Stimulated activated naive B cell treated with anti-CD40 and anti-IgM and Interleukin-4, amounts not matched to agents 10 μg/mL and 1 μg/mL and 100 μg/mL, for 72 hours (primary cell): ENCODE measurements at regions not wholly inside any gene's neighbourhood (a gene's known extent, or its start where the extent isn't known, plus 50 kb on each side); places are given as distances from the start of the nearest gene placed in this dataset.
A peak's percentile ranks its signal among the peaks of the same experiment; 100 is the strongest.
"Not testable (repeated sequence)": the region's sequence is repeated elsewhere in the genome, so short reads cannot be mapped to it uniquely, and the experiment has no call there.

Source experiments
- ATAC-seq, 2 donors: fragments of 150-1000 bp; cut with Tn5 transposase; replicated peaks; 2 replicates each; pipeline ENCODE4 v1.10.0; 2021; ENCODE audit warnings: moderate library complexity in 1 of 2
- DNase-seq: peaks from one replicate; pipeline ENCODE4 v3.0.0; 2021
- H3K27ac Mint-ChIP-seq: one replicate; pipeline ENCODE4 v1.8.0; 2022; ENCODE audit warnings: mild to moderate bottlenecking, mixed read lengths
- H3K27me3 Mint-ChIP-seq, 2 donors: one replicate each; pipeline ENCODE4 v1.8.0; 2022; ENCODE audit warnings: mixed read lengths in 2 of 2
- H3K36me3 Mint-ChIP-seq, 2 donors: one replicate each; pipeline ENCODE4 v1.8.0; 2022; ENCODE audit warnings: mixed read lengths in 2 of 2, mild to moderate bottlenecking in 1 of 2
- H3K4me1 Mint-ChIP-seq, 2 donors: one replicate each; pipeline ENCODE4 v1.8.0; 2022; ENCODE audit warnings: mixed read lengths in 2 of 2, mild to moderate bottlenecking in 1 of 2
- H3K4me3 Mint-ChIP-seq, 2 donors: one replicate each; pipeline ENCODE4 v1.8.0; 2022; ENCODE audit warnings: mild to moderate bottlenecking in 2 of 2, mixed read lengths in 2 of 2, moderate library complexity in 1 of 2
- H3K9me3 Mint-ChIP-seq, 2 donors: one replicate each; pipeline ENCODE4 v1.8.0; 2022; ENCODE audit warnings: mixed read lengths in 2 of 2, mild to moderate bottlenecking in 1 of 2

DNA sequence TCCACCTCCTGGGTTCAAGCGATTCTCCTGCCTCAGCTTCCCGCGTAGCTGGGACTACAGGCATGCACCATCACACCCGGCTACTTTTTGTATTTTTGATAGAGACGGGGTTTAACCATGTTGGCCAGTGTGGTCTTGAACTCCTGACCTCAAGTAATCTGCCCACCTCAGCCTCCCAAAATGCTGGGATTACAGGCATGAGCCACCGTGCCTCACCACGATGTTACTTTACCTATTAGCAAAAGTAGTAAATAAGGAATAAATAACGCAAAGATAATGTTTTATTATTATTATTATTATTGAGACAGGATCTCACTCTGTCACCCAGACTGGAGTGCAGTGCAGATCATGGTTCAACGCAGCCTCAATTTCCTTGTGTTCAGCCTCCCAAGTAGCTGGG is 145.9 kb downstream of the NPIPB5 start:
- DNase-seq, H3K4me3 Mint-ChIP-seq, H3K36me3 Mint-ChIP-seq, H3K4me1 Mint-ChIP-seq, ATAC-seq, H3K27ac Mint-ChIP-seq, H3K9me3 Mint-ChIP-seq: not testable (repeated sequence)
- peaks cover 23 to 26% of the 10 kb centered on the region in 2 donors for H3K27me3 Mint-ChIP-seq

DNA sequence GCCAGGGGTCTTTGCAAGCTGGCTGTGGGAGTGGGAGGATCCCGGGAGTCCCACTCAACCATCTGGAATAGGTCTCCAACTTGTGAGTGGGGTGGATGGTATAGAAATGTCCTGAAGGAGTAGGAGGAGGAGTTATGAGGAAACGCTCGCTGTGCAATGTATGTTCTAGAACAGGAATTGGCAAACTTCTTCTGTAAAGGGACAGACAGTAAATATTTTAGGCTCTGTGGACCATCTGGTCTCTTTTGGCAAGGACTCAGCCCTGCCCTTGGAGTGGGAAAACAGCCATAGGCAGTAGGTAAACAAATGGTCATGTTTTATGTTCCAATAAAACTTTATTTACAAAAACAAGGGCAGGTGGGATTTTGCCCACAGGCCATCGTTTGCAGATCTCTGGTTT is 149.2 kb downstream of the NPIPB5 start:
- H3K36me3 Mint-ChIP-seq = no peaks in the 10 kb centered on the region
- no peak overlapping the region for H3K4me3 Mint-ChIP-seq
- no peaks in the 10 kb centered on the region for H3K9me3 Mint-ChIP-seq
- H3K27ac Mint-ChIP-seq = no peak overlapping the region
- ATAC-seq (no peak), DNase-seq (no peak)
- no peaks in the 10 kb centered on the region for H3K4me1 Mint-ChIP-seq
- peaks cover 3 to 10% of the 10 kb centered on the region in 2 donors for H3K27me3 Mint-ChIP-seq

DNA sequence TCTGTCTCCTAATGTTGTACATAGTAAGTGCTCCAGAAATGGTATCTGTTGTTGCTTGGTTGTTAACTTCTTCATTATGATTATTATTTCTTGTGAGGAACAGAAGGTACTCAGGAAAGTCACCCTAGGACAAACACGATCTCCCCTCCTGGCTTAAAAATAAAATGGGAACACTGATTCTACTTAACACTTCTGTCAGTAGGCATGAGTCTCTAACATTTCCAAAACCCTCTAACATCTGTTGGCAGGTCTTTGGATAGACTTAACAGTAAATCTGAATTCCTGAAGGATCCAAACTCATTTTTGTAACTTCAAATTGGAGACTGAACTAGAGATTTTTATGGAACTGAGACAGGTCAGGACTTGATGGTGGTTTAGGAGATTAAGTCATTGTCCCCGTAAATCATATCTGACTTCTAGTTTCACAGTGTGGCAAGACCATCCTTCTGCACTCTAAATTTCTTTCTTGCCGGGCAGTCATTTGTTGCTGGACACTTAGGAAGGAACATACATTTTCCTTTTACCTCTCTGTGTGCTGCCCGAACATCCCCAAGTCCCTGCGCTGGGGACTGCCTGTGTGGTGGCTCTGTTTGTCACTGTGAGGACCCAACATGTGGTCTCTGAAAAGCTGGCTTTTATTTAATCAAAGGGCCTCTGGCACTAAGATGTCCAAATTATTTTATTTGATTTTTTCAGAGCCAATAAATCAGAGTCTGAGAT is 149.9 kb downstream of the NPIPB5 start:
- peaks cover 0 to 6% of the 10 kb centered on the region in 2 donors for H3K27me3 Mint-ChIP-seq
- no peaks in the 10 kb centered on the region for H3K4me1 Mint-ChIP-seq
- DNase-seq (no peak), ATAC-seq (no peak)
- no peaks in the 10 kb centered on the region for H3K36me3 Mint-ChIP-seq
- no peak overlapping the region for H3K27ac Mint-ChIP-seq
- no peak overlapping the region for H3K4me3 Mint-ChIP-seq
- H3K9me3 Mint-ChIP-seq = no peaks in the 10 kb centered on the region

DNA sequence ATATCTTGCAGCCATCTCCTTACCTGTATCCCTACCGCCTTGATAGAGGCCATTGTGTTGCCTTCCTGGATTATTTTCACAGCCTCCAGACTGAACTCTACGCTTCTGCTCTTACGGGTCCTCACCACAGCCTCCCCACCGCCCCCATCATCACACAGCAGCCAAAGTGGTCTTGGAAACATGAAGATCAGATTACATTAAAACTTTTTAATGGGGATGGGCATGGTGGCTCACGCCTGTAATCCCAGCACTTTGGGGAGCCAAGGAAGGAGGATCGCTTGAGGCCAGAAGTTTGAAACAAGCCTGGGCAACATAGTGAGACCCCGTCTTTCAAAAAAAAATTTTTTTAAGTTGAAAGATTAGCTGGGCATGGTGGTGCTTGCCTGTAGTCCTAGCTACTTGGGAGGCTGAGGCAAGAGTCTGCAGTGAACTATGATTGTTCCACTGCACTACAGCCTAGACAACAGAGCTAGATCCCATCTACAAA is 150.5 kb downstream of the NPIPB5 start:
- Mint-ChIP-seq H3K27ac (no peak overlapping the region), H3K4me1 (no peaks in the 10 kb centered on the region), H3K9me3 (no peaks in the 10 kb centered on the region), H3K36me3 (no peaks in the 10 kb centered on the region), H3K27me3 (peaks cover 0 to 6% of the 10 kb centered on the region in 2 donors), H3K4me3 (no peak overlapping the region)
- no peak for ATAC-seq
- DNase-seq = no peak

DNA sequence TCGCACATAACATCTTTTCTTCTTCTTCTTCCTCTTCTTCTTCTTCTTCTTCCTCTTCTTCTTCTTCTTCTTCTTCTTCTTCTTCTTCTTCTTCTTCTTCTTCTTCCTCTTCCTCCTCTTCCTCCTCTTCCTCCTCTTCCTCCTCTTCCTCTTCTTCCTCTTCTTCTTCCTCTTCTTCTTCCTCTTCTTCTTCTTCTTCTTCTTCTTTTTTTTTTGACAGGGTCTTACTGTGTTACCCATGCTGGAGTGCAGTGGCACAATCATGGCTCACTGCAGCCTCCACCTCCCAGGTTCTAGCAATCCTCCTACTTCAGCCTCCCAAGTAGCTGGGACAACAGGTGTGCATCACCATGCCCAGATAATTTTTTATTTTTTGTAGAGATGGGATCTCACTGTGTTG is 151.0 kb upstream of the HS3ST2 start:
- not testable (repeated sequence) for H3K27ac Mint-ChIP-seq, DNase-seq, H3K27me3 Mint-ChIP-seq, H3K4me3 Mint-ChIP-seq, ATAC-seq, H3K4me1 Mint-ChIP-seq, H3K9me3 Mint-ChIP-seq, H3K36me3 Mint-ChIP-seq

DNA sequence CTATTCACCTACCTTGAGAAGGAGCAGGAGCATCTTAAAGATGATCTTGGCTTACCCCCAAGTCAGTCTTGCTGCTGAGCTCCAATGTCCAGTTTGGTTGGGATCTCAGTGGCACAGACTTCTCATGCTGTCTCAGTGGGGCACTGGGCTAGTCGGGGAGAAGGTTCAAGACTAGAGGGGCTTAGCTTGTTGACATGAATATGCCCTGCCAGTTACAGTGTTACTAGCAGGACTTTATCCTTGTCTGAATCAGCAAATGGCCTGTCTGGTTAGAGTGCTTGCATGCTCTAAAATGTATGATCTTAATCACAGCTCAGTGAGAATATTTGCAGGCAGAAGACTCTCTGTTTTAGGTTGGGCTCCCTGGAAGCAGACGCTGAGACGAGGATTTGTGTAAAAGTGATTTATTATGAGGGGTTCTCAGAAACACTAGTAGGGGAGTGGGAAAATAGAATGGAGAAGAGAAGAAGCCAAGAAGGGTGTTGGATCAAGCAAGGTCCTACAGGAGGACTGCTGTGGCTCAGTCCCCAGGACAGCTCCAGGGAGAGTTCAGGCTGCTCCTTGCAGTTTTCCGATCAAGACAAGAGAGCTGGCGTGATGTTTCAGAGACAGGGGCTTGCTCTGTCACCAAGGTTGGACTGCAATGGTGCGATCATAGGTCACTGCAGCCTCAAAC is 150.4 kb upstream of the HS3ST2 start:
- Mint-ChIP-seq H3K4me3 (no peak overlapping the region), H3K36me3 (no peaks in the 10 kb centered on the region), H3K27me3 (no peaks in the 10 kb centered on the region), H3K9me3 (no peaks in the 10 kb centered on the region), H3K4me1 (no peaks in the 10 kb centered on the region), H3K27ac (no peak overlapping the region)
- no peak for ATAC-seq
- no peak for DNase-seq

DNA sequence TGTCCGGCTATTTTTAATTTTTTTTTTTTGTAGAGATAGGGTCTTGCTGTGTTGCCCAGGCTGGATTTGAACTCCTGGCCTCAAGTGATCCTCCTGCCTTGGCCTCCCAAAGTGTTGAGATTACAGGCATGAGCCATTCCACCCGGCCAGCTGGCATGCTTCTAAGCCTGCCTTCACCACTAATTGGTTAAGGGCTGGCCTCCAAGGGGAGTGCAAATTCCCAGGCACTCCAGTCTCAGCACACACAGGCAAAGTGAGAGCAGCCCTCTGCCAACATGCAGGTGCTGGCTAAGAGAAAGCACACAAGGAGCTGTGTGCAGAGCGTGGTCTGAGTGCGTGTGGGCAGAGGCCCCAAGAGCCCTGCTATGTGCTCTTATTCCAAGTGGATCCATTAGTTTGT is 149.8 kb upstream of the HS3ST2 start:
- H3K4me1 Mint-ChIP-seq = no peaks in the 10 kb centered on the region
- ATAC-seq (peak; percentile 49 to 63), DNase-seq (no peak)

DNA sequence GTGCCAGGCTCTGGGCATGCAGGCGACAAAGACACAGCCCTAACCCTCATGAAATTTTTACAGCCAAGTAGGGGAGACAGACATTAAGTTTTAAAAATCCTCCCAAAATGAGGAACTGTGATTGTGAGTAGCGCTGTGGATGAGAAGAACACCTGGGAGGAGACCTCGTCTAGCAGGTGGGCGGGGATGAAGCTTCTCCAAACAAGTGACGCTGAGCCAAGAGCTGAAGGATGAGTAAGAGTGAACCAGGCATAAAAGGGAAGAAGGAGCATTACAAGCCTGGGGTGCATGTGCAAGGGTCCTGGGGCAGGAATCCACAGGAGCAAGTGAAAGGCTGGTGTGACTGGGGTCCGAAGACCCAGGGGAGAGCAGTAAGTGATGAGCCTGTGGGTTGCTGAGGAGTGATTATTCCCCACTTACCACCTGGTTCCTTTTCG is 149.4 kb upstream of the HS3ST2 start:
- H3K4me3 Mint-ChIP-seq = no peak overlapping the region
- no peaks in the 10 kb centered on the region for H3K9me3 Mint-ChIP-seq
- DNase-seq = peak; percentile 42
- no peaks in the 10 kb centered on the region for H3K36me3 Mint-ChIP-seq
- no peaks in the 10 kb centered on the region for H3K27me3 Mint-ChIP-seq
- ATAC-seq = peak; percentile 88 to 91
- no peaks in the 10 kb centered on the region for H3K4me1 Mint-ChIP-seq
- no peak overlapping the region for H3K27ac Mint-ChIP-seq

More for the DNA sequence above, 149.8 kb upstream of the HS3ST2 start:
- no peak overlapping the region for H3K27ac Mint-ChIP-seq
- no peaks in the 10 kb centered on the region for H3K27me3 Mint-ChIP-seq
- H3K4me3 Mint-ChIP-seq = no peak overlapping the region
- H3K36me3 Mint-ChIP-seq = no peaks in the 10 kb centered on the region
- no peaks in the 10 kb centered on the region for H3K9me3 Mint-ChIP-seq

DNA sequence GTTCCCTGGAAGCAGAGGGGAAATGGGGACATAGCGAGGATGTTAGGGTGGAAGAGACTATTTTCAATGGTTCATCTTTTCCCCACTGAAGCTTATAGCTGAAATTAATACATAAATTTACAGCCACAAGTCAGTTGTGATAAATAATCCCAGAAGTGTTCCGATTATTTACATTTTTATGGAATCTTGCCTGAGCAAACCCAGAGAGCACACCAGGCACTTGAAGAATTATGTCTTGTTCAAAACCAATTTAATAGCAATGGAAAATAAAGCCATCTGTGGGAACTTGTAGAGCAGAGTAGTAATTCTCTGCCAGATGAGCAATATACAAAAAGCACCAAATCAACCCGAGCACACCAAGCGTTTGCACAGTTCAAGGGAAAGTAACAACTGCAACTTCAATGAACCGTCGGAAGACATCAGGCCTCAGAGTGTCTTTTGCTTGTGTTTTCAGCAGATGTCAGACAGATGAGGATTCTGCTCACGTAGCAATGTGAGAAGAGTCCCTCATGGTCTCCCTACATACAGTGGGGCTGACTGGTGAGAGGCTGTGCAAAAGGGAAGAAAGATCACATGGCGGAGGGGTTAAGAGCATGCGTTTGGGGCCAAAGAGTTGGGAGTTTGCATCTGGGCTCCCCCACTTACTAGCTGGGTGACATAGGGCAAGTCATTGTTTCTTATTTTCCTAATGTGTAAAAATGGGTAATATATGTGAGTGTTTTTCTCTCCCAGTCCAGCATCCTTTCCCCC is 148.7 kb upstream of the HS3ST2 start:
- no peaks in the 10 kb centered on the region for H3K4me1 Mint-ChIP-seq
- DNase-seq (no peak), ATAC-seq (no peak)
- H3K9me3 Mint-ChIP-seq = no peaks in the 10 kb centered on the region
- H3K36me3 Mint-ChIP-seq = no peaks in the 10 kb centered on the region
- no peak overlapping the region for H3K27ac Mint-ChIP-seq
- H3K4me3 Mint-ChIP-seq = no peak overlapping the region
- H3K27me3 Mint-ChIP-seq = no peaks in the 10 kb centered on the region

DNA sequence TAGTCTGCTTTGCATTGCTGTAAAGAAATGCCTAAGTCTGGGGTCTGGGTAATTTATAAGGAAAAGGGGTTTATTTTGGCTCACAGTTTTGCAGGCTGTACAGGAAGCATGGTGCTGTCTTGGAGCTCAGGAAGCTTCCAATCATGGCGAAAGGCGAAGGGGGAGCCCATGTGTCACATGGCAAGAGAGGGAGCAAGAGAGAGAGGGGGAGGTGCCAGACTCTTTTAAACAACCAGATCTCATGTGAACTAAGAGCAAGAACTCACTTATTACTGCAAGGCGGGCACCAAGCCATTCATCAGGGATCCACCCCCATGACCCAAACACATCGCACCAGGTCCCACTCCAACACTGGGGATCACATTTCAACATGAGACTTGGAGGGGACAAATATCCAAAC is 148.2 kb upstream of the HS3ST2 start:
- Mint-ChIP-seq H3K4me1 (no peaks in the 10 kb centered on the region), H3K36me3 (no peaks in the 10 kb centered on the region), H3K4me3 (no peak overlapping the region), H3K9me3 (no peaks in the 10 kb centered on the region), H3K27me3 (no peaks in the 10 kb centered on the region), H3K27ac (no peak overlapping the region)
- DNase-seq (no peak), ATAC-seq (no peak)

DNA sequence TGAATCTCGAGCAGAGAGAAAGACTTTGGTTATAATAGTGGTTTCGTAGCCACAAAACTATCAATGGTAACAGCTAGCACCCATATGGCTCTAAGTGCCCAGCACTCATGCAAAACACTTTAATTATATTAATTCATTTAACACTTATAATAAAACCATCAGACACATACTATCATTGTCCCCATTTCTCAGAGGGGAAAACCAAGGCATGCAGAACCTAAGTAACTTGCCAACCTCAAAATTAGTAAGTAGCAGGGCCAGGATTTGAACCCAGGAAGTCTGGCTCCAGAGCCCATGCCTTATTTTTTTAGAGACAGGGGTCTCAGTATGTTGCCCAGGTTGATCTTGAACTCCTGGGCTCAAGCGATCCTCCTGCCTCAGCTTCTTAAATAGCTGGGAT is 145.6 kb upstream of the HS3ST2 start:
- no peaks in the 10 kb centered on the region for H3K27me3 Mint-ChIP-seq
- DNase-seq (no peak), ATAC-seq (no peak)
- no peaks in the 10 kb centered on the region for H3K36me3 Mint-ChIP-seq
- no peaks in the 10 kb centered on the region for H3K4me1 Mint-ChIP-seq
- no peak overlapping the region for H3K27ac Mint-ChIP-seq
- no peaks in the 10 kb centered on the region for H3K9me3 Mint-ChIP-seq
- no peak overlapping the region for H3K4me3 Mint-ChIP-seq

DNA sequence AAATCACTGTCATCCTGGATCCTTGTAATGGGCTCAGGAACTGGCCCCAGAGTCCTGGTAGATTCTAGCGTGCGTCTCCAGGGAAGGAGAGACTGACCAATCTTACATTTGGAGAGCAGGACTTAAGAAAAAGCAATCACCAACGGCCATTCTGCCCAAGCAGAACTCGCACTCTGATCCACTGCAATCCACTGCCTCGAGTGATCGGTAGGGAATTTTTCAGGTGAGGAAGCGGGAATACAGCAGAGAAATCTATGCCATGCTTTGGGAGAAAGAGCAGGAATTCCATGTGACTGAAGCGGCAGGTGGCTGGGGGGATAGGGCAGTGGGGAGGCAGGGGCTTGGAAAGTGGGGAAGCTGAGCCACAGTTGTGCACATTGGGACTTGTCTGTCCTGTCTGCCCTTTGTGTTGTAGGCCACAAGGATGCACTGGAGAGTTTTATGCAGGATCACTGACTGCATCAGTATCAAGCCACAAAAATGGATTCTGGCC is 143.9 kb upstream of the HS3ST2 start:
- Mint-ChIP-seq H3K27me3 (no peaks in the 10 kb centered on the region), H3K27ac (no peak overlapping the region), H3K4me1 (no peaks in the 10 kb centered on the region), H3K36me3 (no peaks in the 10 kb centered on the region), H3K9me3 (no peaks in the 10 kb centered on the region), H3K4me3 (no peak overlapping the region)
- no peak for DNase-seq
- peak in 1 of 2 donors; percentile 8 for ATAC-seq

DNA sequence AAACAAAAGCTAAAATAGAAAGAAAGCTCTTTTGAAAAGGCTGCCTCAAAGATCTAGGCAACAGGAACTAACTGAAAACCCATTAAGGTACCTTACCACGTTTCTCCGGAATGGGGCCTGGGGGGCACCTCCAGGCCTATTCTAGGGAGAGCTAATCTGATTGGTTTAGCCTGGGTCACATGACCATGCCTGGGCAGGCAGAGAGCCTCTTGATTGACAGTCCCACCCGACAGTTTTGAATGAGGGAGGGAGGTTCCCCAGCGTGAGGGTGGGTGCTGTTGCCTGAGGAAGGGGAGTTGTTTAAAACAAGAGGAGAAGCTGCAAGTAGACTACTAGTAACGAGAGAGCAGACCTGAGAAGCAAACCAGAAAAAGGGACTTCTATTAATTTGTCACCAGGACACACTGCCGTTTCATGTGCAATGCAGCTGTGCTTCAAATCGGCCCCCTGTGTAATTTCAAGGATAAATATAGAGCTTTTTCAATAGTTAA is 143.4 kb upstream of the HS3ST2 start:
- H3K9me3 Mint-ChIP-seq = no peaks in the 10 kb centered on the region
- H3K4me1 Mint-ChIP-seq = no peaks in the 10 kb centered on the region
- ATAC-seq (peak; percentile 72 to 78), DNase-seq (peak; percentile 18)
- H3K27me3 Mint-ChIP-seq = no peaks in the 10 kb centered on the region
- H3K36me3 Mint-ChIP-seq = no peaks in the 10 kb centered on the region
- no peak overlapping the region for H3K27ac Mint-ChIP-seq
- H3K4me3 Mint-ChIP-seq = no peak overlapping the region

DNA sequence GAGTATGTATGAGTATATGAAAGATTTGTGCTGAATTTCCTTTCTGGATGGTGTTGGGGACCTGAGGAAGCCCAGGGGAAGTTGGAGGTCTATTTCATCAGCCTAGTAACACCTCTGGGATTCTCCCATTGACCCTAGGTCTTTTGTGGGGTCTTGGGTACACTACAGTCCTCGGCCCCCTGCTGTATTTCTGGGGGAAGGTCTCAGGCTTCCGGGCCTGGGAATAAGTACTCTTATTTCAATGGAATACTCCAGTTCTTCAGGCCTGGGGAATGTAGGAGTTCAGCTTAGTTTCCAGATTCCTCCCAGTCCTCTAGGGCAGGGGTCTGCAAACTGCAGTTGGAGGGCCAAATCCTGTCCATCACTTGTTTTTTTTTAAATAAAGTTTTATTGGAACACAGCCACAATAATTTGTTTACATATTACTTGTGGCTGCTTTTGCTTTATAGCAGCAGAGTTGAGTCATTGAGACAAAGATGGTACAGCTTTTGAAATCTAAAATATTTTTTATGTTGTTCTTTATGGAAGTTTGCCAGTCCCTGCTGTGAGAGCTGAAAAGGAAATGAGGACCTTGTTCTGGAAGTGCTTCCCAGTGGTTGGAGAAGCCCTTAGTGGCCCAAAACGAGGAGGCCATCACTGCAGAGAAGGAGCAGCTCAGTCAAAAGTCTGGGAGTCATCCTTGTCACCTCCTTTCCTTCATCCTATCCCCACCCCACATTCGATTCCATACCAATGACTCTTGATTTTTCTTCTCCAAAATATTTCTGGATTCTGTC is 142.5 kb upstream of the HS3ST2 start:
- Mint-ChIP-seq H3K27ac (no peak overlapping the region), H3K4me1 (no peaks in the 10 kb centered on the region), H3K4me3 (no peak overlapping the region), H3K27me3 (no peaks in the 10 kb centered on the region), H3K36me3 (no peaks in the 10 kb centered on the region), H3K9me3 (no peaks in the 10 kb centered on the region)
- DNase-seq (no peak), ATAC-seq (no peak)
